ENCODE measurements at regions not wholly inside any gene's neighbourhood (a gene's known extent, or its start where the extent isn't known, plus 50 kb on each side); places are given as distances from the start of the nearest gene placed in this dataset.
A peak's percentile ranks its signal among the peaks of the same experiment; 100 is the strongest.
"Not testable (repeated sequence)": the region's sequence is repeated elsewhere in the genome, so short reads cannot be mapped to it uniquely, and the experiment has no call there.

- peak; percentile 62 for ATAC-seq
- no peak for TF ChIP-seq CTCF (IDR thresholded peaks at IDR 0.05)
- Histone ChIP-seq H3K9me3 (no peaks in the 10 kb centered on the region), H3K4me3 (peak overlapping the region in 1 of 2 donors; percentile 5), H3K27ac (no peak overlapping the region), H3K27me3 (peaks cover 5 to 68% of the 10 kb centered on the region in 2 donors), H3K36me3 (no peaks in the 10 kb centered on the region), H3K4me1 (peaks cover 0 to 14% of the 10 kb centered on the region in 2 donors)
- no peak for DNase-seq
- intact Hi-C loops (cut with DNase I), result no loop called here
These were observed 120.9 kb downstream of the PPIAL4G start for GRCh38 chr1:148362216-148362611.

- ATAC-seq; H3K9me3 ChIP-seq; H3K36me3 ChIP-seq; intact Hi-C loops (cut with DNase I); H3K27ac ChIP-seq: not testable (repeated sequence)
- TF ChIP-seq CTCF (IDR thresholded peaks at IDR 0.05), result peak; percentile 15 to 58
- H3K4me1 ChIP-seq, result peaks cover 0 to 14% of the 10 kb centered on the region in 2 donors
- peak overlapping the region in 1 of 2 donors; percentile 23 for H3K4me3 ChIP-seq
- peaks cover 11 to 74% of the 10 kb centered on the region in 2 donors for H3K27me3 ChIP-seq
- DNase-seq, result peak in 1 of 4 donors; percentile 57
These were observed 121.5 kb downstream of the PPIAL4G start for GRCh38 chr1:148361427-148362215.

- no peak overlapping the region for H3K4me3 ChIP-seq
- H3K4me1 ChIP-seq, result peaks cover 3 to 20% of the 10 kb centered on the region in 2 donors
- no peaks in the 10 kb centered on the region for H3K9me3 ChIP-seq
- intact Hi-C loops (cut with DNase I), result no loop called here
- TF ChIP-seq CTCF (IDR thresholded peaks at IDR 0.05), result no peak
- no peaks in the 10 kb centered on the region for H3K36me3 ChIP-seq
- H3K27ac ChIP-seq, result no peak overlapping the region
- ATAC-seq (no peak), DNase-seq (no peak)
- peaks cover 34 to 97% of the 10 kb centered on the region in 2 donors for H3K27me3 ChIP-seq
These were observed 126.1 kb downstream of the PPIAL4G start for GRCh38 chr1:148357037-148357436.

- intact Hi-C loops (cut with DNase I), result no loop called here
- peaks cover 31 to 97% of the 10 kb centered on the region in 2 donors for H3K27me3 ChIP-seq
- no peak overlapping the region for H3K27ac ChIP-seq
- TF ChIP-seq CTCF (IDR thresholded peaks at IDR 0.05), result no peak
- no peaks in the 10 kb centered on the region for H3K9me3 ChIP-seq
- no peak overlapping the region for H3K4me3 ChIP-seq
- DNase-seq, result no peak
- H3K36me3 ChIP-seq, result no peaks in the 10 kb centered on the region
- peak; percentile 29 for ATAC-seq
- peaks cover 3 to 9% of the 10 kb centered on the region in 2 donors for H3K4me1 ChIP-seq
These were observed 127.1 kb downstream of the PPIAL4G start for GRCh38 chr1:148355976-148356375.

- no peak overlapping the region for H3K27ac ChIP-seq
- H3K4me1 ChIP-seq, result peaks cover 3 to 9% of the 10 kb centered on the region in 2 donors
- no peak overlapping the region for H3K4me3 ChIP-seq
- H3K36me3 ChIP-seq, result no peaks in the 10 kb centered on the region
- peaks cover 36 to 96% of the 10 kb centered on the region in 2 donors for H3K27me3 ChIP-seq
- ATAC-seq (no peak), DNase-seq (no peak)
- no peaks in the 10 kb centered on the region for H3K9me3 ChIP-seq
- intact Hi-C loops (cut with DNase I), result no loop called here
- no peak for TF ChIP-seq CTCF (IDR thresholded peaks at IDR 0.05)
These were observed 128.2 kb downstream of the PPIAL4G start for GRCh38 chr1:148354913-148355308.

Measured in left lung (tissue), 4 donors.